ENCODE measurements at regions not wholly inside any gene's neighbourhood (a gene's known extent, or its start where the extent isn't known, plus 50 kb on each side); places are given as distances from the start of the nearest gene placed in this dataset.

DNA sequence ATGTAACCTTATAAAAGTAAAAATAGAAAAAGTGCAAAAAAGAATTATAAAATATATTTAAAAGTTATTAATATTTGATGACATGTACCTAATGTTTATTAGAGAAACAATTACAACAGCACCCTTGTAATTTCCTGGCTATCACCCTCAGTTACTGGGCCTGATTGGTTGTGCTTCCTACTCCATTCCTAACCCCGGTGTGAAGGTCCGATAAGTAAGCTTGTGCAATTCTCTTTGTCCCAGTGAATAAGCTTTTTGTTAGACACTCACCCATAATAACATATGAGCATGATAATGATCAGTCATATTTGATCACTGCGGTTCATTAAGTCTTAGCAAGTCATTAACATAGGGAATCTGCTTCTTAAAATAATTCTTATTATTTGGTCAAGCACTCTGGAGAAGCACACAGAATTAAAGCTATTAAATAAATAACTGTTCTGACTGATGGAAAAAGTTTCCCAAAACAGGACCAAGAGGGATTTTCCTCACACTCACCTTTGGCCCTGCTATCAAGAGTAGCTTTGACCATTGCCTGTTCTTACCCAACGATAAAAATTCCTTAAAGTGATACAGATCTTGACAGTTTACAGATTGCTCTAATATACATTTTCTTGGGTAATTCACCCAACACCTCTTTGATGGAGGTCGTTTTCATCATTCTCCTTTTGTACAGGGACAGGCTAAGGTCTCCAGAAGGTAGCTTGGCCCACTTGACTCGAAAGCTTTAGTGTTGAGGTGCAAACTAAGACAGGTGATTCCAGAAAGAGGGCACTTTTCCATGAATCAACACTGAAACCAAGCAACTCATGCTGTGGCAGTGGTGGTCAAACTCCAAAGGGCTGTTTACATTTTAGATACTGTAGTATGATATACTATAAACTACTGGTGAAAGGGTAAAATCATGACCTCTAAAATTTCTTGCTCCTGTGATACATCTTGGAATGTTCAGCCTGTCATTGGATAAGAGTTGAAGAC, 543.0 kb upstream of the KCNMB2 start:
- DNase-seq (ENCODE audit: low spot score): no peak

DNA sequence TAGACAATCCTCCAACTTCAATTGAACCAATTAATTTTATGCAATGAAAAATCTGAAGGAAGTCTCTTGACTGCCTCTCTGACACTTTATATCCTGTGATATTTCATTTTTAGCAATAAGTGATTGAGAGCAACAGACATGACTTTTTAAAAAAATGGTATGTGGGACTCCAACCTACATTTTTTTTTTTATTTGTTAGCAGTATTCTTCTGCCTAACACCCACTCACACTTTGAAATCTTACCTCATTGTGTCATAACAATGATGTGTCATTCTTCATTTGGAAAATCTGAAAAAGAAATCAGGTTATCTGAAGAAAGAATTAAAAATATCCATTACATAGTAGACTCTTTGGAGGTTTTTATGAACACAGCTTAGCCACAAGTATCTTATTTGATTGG, 541.3 kb upstream of the KCNMB2 start:
- DNase-seq (ENCODE audit: low spot score): no peak

DNA sequence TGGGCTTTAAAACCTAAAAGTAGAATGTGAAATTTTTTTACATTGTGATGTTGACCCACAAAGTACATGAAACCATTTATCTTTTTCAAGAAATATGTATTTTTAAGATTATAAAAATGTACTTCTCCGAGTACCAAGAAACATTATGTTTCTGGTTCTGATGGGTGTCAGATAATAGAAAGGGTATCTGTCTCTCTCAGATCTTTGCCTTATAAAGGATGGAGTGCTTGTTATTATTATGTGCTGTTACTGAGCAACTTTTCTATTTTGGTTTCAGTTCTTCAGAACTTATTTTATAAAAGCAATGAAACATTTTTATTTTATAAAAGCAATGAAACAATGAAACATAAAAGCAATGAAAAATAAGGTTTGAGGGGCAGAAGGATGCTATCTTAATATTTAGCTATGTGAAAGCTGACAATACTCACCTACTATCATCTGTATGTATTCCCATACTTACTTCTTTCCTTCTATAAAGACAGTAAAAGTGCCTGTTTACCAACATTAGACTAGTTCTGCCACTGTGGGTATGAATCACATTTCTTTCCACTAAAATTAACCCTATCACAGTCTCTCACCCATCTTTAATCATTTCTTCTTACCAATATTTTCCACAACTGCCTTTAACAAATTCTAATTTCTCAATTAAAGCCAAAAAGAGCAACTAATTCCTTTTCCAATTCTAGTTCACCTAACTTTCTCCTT, 540.7 kb upstream of the KCNMB2 start:
- DNase-seq (ENCODE audit: low spot score): no peak

DNA sequence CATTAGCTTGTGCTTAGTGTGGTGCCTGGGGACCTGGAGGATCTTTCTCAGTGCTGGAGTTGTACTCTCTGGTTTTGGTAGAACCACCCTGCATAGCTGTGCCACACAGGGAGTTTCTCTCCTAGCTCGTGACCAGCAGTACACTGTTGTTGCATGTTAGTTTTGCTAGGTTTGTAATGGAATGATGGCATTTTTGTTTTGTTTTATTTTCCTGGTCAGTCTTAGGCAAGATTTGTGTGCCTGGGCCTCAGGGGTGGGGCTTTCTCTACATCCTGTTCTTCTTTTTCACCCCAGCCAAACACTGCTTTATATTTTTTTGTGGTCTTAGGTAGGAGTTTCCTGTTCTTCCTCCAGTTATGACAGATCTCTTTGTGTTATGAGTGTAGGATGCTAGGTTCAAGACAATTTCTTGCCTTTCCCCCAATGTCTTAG, 534.5 kb upstream of the KCNMB2 start:
- DNase-seq (ENCODE audit: low spot score): no peak

DNA sequence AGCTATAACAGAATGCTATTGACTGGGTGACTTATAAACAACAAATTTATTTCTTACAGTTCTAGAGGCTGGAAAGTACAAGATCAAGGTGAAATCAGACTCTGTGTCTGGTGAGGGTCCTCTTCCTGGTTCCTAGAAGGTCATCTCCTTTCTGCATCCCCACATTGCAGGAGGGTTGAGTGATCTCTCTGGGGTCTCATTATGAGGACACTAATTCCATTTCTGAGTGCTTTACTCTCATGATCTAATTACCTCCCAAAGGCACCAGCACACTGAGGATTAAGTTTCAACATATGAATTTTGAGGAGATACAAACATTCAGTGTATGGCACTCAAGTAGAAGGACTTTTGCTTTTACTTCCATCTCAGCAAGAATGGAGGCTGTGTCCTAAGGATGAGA, 534.1 kb upstream of the KCNMB2 start:
- DNase-seq (ENCODE audit: low spot score): no peak

DNA sequence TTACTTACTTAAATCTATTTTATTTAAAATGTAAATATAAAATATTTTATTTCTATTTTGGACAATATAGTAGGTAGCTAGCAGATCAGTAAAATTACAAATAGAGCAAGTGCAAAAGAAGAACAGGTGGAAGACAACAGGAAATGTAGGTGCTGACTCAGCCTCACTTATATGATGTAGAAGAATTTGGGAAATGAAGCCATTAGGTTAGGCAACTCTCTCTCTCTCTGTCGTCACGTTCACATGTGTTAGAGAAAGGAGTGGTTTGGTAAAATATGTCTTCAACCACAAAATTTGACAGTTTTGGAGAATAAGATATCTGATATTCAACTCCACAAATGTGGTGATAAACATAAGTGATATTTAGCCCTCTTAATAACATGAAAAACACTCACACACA, 532.5 kb upstream of the KCNMB2 start:
- no peak for DNase-seq (ENCODE audit: low spot score)

DNA sequence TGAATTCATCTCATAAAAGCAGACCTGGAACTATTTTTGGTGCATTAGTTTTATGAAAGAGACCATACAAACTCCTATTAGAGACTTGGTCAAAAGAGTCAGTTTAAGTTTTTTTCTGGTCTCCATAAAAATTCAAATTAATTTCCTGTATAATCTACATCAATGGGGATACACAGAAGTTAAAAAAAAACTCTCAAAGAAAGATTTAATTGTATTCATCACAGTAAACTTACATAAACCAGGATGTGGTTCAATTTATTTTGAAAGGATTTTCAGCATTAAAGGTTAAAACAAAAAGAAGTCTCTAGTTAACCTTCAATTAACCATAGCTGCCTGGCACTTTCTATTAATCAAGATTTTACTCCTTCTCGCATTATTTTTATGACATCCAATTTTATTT, 530.3 kb upstream of the KCNMB2 start:
- DNase-seq (ENCODE audit: low spot score): no peak

DNA sequence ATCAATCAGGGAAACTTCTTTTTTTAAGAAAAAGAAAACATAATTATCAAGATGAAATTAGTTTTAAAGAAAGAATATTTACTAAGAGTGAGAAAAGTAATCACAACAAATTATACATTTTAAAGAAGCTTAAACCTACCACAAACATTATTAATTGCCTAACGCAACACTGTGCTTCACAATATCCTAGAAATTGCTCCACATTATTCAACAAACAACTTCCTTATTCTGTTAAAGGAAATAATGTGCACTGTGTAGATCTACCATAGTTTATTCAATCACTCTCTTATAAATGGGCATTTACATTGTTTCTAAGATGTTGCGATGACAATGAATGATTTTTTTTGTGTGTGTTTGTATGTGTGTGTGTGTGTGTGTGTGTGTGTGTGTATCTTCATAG, 525.9 kb upstream of the KCNMB2 start:
- DNase-seq (ENCODE audit: low spot score): no peak

DNA sequence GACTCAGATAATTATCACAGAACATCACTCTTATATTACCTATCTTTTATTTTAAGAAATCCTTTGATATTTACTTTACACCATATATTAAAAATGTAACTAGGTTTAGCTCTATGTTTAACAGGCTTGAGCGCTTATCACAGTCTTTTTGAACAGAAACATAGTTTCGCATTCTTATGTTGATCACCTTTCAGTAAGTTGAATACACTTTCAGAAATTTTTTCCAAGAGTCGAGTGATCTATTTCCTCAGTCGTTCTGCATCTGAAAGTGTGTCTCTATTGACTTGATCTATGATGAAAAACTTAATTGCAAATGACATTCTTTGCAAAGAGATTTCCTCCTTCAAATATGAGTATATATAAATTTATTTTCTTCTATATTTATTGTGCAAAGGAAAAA, 516.6 kb upstream of the KCNMB2 start:
- no peak for DNase-seq (ENCODE audit: low spot score)

DNA sequence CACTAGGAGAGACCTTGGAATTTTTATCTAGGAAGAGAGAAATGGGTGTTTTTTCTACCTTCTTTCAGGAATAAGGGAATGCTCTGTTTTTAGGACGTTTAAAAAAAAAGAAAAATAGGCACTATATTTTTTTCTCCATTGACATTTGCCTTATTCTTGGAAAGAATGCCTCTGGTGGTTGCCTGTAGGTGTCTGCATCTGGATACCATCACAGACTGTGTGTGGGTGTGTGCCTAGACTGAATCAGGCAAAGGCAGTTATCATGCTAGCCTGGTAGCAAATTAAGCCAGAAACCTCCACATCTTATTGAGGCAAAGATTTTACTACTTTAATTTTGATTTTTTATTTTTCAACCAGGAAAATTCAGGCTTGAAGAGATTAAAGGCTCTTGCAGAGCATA, 513.6 kb upstream of the KCNMB2 start:
- DNase-seq (ENCODE audit: low spot score): no peak

DNA sequence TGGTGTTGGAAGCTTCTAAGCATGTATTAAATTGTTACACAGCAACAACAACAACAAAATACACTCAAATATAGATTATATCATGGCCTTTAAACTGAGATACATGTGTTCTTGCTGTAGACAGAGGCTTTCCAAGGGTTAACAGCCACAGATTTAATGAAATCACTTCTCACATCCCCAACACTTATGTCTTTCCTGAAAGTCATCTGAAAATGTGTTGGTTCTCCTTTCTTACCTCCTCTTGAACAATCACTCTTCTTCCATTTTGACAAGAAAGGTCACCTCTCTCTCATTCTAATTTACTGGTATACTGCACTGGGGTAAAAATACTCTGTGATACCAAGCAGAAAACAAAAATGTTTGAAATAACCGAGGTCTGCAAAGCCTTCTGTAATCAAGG, 507.3 kb upstream of the KCNMB2 start:
- DNase-seq (ENCODE audit: low spot score): no peak

DNA sequence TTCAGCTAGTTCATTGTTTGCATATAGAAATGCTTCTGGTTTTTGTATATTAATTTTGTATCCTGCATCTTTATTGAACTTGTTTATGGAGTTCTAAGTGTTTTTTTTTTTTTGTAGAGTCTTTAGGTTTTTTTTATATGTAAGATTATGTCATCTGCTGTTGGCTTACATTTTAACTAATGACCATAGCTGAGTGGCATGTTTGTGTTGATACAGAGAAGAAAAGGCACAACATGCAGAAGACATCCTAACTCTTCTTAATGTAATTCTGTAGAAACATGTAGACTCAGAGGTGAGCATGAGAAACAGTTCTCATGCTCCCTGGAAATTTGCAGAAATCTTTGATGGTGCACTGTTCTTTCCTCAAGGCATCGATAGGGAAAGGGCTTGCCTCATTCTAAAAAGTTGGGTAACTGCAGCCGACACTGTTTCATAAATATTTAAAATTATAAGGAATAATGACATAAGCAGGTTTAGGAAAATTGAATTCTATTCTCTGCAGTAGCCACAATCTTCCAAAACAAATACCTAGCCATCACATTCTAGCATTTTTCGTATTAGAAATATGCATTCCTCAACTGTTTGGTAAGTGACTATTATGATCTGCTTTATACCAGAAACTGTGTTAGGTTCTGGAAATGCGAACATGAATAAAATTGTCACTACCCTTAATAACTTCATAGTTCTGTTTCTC, 499.6 kb upstream of the KCNMB2 start:
- DNase-seq (ENCODE audit: low spot score): no peak

DNA sequence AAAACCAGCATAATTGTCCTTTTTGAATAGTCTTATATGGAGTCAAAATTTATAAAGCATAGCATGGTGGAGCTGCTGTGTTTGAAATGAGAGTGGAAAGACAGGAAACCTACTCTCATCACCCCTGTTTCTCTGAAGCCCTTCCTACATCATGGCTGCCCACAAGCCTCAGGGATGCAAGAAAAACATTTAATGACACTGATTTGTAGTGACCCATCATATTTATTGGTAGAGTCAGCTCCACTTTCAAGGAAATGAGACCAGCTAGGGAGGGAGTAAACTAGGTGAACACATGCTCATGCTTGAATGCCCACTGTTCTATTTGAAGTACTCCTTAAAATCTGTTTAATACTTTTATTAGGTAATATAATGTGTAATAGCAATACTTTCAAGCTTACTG, 494.3 kb upstream of the KCNMB2 start:
- DNase-seq (ENCODE audit: low spot score): no peak

DNA sequence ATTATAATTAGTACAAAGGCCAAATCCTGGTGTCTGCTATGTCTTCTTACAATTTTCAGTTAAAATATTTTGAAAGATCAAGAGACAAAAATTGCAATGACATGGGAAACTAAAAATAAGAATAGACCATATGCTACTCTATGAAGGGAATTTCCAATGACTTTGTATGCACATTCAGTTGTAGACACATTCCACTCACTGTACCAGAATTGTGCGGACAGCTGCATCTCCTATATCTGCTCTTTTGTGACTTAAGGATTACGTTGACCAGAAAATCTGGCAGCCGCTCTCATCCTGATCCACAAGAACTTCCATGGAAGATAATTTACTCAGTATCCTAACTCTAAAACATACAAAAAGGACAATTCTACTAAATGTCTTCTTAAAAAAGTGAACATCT, 493.9 kb upstream of the KCNMB2 start:
- no peak for DNase-seq (ENCODE audit: low spot score)

DNA sequence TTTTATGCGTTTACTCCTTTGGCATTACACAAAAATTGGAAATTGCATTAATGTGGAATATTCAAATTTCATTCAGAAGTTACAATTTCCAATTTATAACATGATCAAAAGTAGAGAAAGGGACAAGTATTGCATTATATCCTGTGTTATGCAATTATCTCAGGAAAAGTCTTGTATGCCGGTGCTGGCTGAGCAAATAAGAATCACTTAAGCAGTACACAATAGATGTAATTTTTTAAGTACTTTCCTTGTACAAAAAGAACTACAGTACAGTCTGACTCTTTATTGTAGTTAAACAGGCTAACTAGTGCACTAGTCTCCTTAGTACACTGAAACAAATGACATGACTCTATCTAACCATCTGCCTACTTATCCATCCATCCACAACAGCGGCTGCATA, 493.2 kb upstream of the KCNMB2 start:
- no peak for DNase-seq (ENCODE audit: low spot score)

DNA sequence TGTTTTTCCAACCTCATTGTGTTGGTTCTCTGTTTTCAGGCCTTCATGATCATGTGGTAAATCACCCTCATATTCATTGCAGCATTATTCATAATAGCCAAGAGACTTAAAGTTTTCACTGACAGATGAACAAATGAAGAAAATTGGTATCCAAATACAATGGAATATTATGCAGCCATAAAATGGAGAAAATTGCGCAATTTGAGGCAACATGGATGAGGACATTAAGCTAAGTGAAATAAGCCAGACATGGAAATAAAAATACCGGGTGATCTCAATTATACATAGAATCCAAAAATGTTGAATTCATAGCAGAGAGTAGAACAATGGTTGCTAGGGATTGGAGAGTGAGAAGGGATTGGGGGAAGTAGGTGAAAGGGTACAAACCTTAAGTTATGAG, 491.9 kb upstream of the KCNMB2 start:
- DNase-seq (ENCODE audit: low spot score): no peak

DNA sequence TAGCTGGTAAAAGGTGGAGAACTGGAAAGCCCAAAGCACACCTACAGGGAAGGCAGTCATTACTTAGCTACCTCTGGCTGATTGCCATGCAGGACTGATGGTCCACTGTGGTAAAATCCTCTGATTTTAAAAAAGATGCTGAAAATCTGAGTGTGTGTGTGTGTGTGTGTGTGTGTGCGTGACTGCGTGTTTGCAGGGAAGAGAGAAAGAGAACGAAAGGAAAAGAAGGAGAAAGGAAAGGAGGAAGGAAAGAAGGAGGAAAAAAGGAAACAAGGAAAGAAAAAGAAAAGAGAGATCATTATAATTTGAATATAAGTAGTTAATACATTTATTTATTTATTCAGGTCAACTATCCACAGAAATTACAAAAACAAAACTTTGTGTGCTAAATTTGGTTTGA, 488.7 kb upstream of the KCNMB2 start:
- no peak for DNase-seq (ENCODE audit: low spot score)

DNA sequence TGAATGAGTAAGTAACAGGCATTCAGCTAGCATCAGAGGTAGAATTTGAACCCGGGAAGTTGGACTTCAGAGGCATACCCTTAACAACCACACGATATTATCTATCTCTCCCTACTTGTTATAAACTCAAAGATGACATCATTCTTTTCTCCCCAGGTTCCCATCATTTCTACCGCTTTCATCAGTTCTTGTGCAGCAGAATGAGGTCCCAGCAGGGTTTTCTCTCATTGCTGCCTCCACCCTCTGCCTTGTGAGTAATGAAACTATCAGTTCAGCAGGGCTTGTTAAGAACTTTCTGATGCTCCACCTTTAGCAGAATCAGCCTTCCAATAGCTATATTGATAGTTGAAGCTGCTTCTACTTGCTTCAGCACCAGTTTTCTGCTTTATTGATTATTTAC, 487.5 kb upstream of the KCNMB2 start:
- no peak for DNase-seq (ENCODE audit: low spot score)

DNA sequence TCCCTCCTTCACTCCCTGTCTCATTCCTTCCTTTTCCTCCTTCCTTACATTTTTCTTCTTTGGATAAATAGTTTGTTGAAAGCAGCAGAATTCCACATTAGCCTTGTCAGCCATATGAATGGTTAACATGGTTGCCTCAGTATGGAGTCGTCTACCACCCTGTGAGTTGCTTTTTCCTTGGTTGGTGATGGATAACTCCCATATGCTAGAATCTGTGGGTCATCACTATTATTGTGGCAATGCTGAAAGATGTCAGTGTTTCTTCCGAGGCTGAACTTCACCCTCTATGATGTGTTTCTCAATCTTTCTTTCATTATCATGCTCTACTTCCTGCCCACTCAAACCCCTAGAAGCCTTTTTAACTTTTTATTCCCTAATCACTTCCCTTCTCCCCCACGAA, 481.8 kb upstream of the KCNMB2 start:
- DNase-seq (ENCODE audit: low spot score): no peak

DNA sequence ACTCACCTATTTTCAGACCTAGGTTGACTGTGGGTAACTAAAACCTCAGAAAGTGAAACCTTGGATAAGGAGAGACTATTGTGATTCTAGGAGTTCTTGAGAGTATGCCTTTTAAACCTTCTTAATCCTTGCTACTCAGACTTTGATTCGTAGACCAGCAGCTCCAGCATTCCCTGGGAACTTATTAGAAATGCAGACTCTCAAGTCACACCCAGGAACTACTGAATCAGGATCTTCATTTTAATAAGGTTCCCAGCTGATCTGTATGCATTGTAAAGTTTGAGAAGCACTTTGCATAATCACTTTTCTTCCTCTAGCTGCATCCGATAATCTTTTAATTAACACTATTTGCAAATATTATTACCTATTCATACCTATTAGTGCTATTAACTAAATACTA, 480.3 kb upstream of the KCNMB2 start:
- DNase-seq (ENCODE audit: low spot score): no peak

DNA sequence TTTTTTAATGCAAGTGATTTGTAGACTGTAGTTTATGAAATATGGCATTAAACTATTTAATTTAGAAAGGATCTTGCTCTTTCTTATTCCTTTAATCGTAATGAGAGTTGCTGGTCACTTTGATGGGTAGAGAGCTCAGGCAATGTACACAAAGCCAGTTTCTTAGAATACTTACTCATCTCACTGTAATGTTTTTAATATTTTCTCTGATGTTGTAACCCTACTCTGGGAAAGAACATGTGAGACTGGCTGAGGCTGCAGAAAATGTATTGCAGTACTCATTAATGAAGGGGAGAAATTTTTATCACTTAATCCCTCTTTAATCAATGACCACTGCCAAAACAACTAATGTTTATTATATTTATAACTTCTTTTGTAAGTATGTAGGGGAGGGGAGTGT, 479.4 kb upstream of the KCNMB2 start:
- DNase-seq (ENCODE audit: low spot score): no peak

DNA sequence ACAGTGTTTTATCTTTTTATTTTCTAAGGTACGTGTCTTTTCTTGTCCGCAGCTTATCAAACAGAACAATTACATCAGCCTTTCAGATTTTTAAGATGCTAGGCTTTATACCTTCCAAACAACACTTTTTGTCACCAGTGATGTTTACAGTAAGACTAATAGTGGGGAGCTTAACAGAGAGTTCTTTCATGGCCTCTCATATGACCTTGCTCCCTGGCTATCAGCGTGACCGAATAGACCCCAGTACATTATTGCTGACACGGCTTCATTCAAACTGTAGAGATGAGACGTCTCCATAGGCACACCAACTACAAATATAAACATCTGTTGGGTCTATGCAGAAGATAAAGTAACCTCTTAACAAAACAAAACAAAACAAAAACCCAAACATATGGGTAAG, 477.6 kb upstream of the KCNMB2 start:
- no peak for DNase-seq (ENCODE audit: low spot score)

DNA sequence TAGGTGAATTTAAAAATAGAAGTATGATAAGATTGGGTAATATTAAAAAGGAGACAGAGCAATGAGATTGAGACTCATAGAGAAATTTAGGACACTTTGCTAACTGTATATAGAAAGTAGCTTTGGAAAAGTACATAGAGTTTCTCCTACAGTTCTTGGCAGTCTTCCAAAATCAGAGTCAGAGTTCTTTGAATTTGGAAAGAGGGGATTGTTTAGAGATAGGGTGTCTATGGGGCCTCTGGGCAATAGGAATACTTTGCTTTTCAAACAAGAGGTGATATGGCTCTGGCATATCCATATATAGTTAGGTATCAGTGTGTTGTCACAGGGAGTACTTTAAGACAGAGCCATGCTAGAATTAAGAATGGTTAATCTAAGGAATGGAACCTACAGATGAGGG, 477.1 kb upstream of the KCNMB2 start:
- no peak for DNase-seq (ENCODE audit: low spot score)

Measured in pons (tissue), 1 donor.